AG04449 (cell line): ENCODE measurements at regions not wholly inside any gene's neighbourhood (a gene's known extent, or its start where the extent isn't known, plus 50 kb on each side); places are given as distances from the start of the nearest gene placed in this dataset.

Source experiments
- CTCF ChIA-PET: fragments of 350-600 bp; formaldehyde crosslinking; extraction: SDS; loops from one replicate; lab custom pipeline; 2021; ENCODE audit warnings: antibody characterized with exemption; lab: Yijun Ruan, JAX
- POLR2A ChIA-PET: fragments of 400-600, 350-600 bp; formaldehyde crosslinking; extraction: SDS; loops from one replicate; lab custom pipeline; 2020; ENCODE audit warnings: antibody characterized with exemption, inconsistent platforms; lab: Yijun Ruan, JAX
- DNase-seq: peaks from one replicate; pipeline ENCODE4 v3.0.0-alpha.2; 2010; ENCODE audit warnings: low read depth, low spot score
- H3K4me3 ChIP-seq: 2 replicates; pipeline ENCODE4 v1.5.1; 2011; ENCODE audit warnings: low read depth, mild to moderate bottlenecking, control low read depth, low read length
- CTCF ChIP-seq: IDR thresholded peaks from one replicate; pipeline ENCODE4 v1.5.1; 2011; ENCODE audit warnings: mild to moderate bottlenecking, moderate library complexity, low read length, control low read depth, inconsistent platforms; ENCODE audit not compliant: insufficient read depth; ENCODE audit errors: missing control alignments

GRCh38 chr4:79498282-79498681 lies 90.3 kb upstream of the GK2 start:
- ChIA-PET POLR2A (no interaction called here), CTCF (no interaction called here)
- no peak for DNase-seq
- no peak overlapping the region for H3K4me3 ChIP-seq
- TF ChIP-seq CTCF: no peak

GRCh38 chr4:79497001-79497400 lies 89.0 kb upstream of the GK2 start:
- no peak overlapping the region for H3K4me3 ChIP-seq
- CTCF ChIA-PET: no interaction called here
- no peak for DNase-seq
- POLR2A ChIA-PET: no interaction called here
- no peak for TF ChIP-seq CTCF

- TF ChIP-seq CTCF: no peak
- CTCF ChIA-PET: no interaction called here
- H3K4me3 ChIP-seq: no peak overlapping the region
- no peak for DNase-seq
- POLR2A ChIA-PET: no interaction called here
Measured at GRCh38 chr4:79495447-79495846, 87.4 kb upstream of the GK2 start.

GRCh38 chr4:79492148-79492547 lies 84.1 kb upstream of the GK2 start:
- no peak for TF ChIP-seq CTCF
- ChIA-PET CTCF (no interaction called here), POLR2A (no interaction called here)
- no peak for DNase-seq
- H3K4me3 ChIP-seq: no peak overlapping the region

GRCh38 chr4:79489506-79489905 lies 81.5 kb upstream of the GK2 start:
- DNase-seq: no peak
- TF ChIP-seq CTCF: no peak
- H3K4me3 ChIP-seq: no peak overlapping the region
- ChIA-PET POLR2A (no interaction called here), CTCF (no interaction called here)

- ChIA-PET POLR2A (no interaction called here), CTCF (no interaction called here)
- DNase-seq: no peak
- no peak overlapping the region for H3K4me3 ChIP-seq
- TF ChIP-seq CTCF: no peak
Measured at GRCh38 chr4:79476196-79476595, 68.2 kb upstream of the GK2 start.
